ENCODE measurements at regions not wholly inside any gene's neighbourhood (a gene's known extent, or its start where the extent isn't known, plus 50 kb on each side); places are given as distances from the start of the nearest gene placed in this dataset.

DNA sequence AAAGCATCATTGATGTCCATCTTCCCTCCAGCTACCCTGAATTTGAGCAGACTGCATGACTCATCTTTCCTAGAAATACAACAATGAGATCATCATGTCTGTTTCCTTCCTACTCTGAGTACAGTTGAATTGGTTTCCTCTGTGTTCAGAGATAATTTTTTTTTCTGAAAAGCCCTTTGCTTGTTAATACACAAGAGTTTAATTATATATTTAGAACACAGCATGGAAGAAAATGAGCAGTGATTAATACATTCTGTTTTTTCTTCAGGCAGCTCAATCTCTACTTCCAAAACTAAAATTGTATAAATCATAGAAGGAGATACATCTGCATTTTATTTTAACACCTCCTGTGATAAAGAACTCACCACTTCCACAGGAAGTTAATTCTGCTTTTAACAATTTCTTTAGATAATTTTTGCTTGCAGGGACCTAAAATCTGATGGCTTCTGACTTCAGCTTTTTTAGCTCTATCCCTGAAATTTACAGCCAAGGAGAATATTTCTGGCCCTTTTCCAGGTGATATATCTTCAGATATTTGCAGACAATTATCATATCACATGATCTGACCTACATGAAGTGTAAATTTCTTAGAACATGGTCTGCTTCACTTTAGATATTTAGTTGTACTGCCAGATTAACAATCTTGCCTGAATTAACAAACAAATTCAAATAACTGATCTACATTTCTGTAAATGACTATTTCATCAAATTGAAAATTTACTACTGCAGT lies 249.0 kb downstream of the TRIB2 start:
- Histone ChIP-seq H4K8ac (ENCODE audit: extremely low read depth, insufficient read depth, low read length) (no peak overlapping the region), H3K79me1 (ENCODE audit: low read depth, low read length) (no peaks in the 10 kb centered on the region), H3K27me3 (replicated peaks in 1 of 4; ENCODE audit: control insufficient read depth in 3 of 4, extremely low read depth in 1 of 4, insufficient read depth in 3 of 4, low read length in 3 of 4) (no peaks in the 10 kb centered on the region), H2BK15ac (ENCODE audit: low read length) (no peak overlapping the region), H3K4ac (replicated peaks; ENCODE audit: insufficient read length, low read depth, low read length) (no peak overlapping the region), H3K79me2 (ENCODE audit: control insufficient read depth in 1 of 2, insufficient read depth in 2 of 2, low read length in 2 of 2) (no peaks in the 10 kb centered on the region), H2BK5ac (ENCODE audit: low read depth, low read length) (no peak overlapping the region), H2BK120ac (replicated peaks; ENCODE audit: low read depth, low read length) (no peak overlapping the region), H3K4me3 (ENCODE audit: extremely low read depth in 1 of 4, insufficient read depth in 2 of 4, low read depth in 3 of 4, low read length in 4 of 4) (no peak overlapping the region), H2AK5ac (ENCODE audit: low read depth, low read length) (no peak overlapping the region), H3K9ac (replicated peaks in 1 of 4; ENCODE audit: extremely low read depth in 1 of 4, low read depth in 3 of 4, low read length in 3 of 4) (no peak overlapping the region), H3K23me2 (ENCODE audit: low read depth, low read length) (no peaks in the 10 kb centered on the region), H4K5ac (ENCODE audit: insufficient read length, low read depth, low read length) (no peak overlapping the region), H3K56ac (replicated peaks; ENCODE audit: insufficient read length, low read depth, low read length) (no peak overlapping the region), H3K36me3 (ENCODE audit: control insufficient read depth in 2 of 4, insufficient read depth in 4 of 4, low read length in 3 of 4) (no peaks in the 10 kb centered on the region), H4K20me1 (replicated peaks in 1 of 2; ENCODE audit: control insufficient read depth in 1 of 2, insufficient read depth in 2 of 2, low read length in 2 of 2) (no peaks in the 10 kb centered on the region), H3K18ac (ENCODE audit: extremely low read depth, low read length) (no peak overlapping the region), H2AFZ (ENCODE audit: low read length) (no peak overlapping the region), H2BK12ac (ENCODE audit: low read depth, low read length) (no peak overlapping the region), H3K9me3 (ENCODE audit: insufficient read depth in 2 of 2, low read depth in 1 of 2, low read length in 1 of 2) (no peaks in the 10 kb centered on the region), H3K4me2 (ENCODE audit: insufficient read depth in 1 of 2, low read depth in 2 of 2, low read length in 2 of 2) (no peak overlapping the region), H3K4me1 (replicated peaks in 1 of 4; ENCODE audit: control insufficient read depth in 3 of 4, insufficient read depth in 4 of 4, low read length in 3 of 4) (no peaks in the 10 kb centered on the region), H4K91ac (replicated peaks; ENCODE audit: insufficient read length, low read length) (no peak overlapping the region), H3K27ac (ENCODE audit: low read depth, low read length) (no peak overlapping the region), H3K14ac (ENCODE audit: insufficient read length) (no peak overlapping the region), H2BK20ac (ENCODE audit: low read length) (no peak overlapping the region), H3K23ac (ENCODE audit: insufficient read length) (no peak overlapping the region)
- ChIA-PET CTCF (ENCODE audit: partially characterized antibody) (interaction anchor here (0.6 kb wide), 1 partner anchor 223 kb away, joined by 3 read pairs; no protein-coding TSS in a partner anchor), POLR2A (ENCODE audit: partially characterized antibody) (no interaction called here)
- no peak for FAIRE-seq
- DNase-seq (ENCODE audit: low read depth in 1 of 2, low spot score in 2 of 2), result no peak
- no peak for TF ChIP-seq SRF (IDR thresholded peaks at IDR 0.05; ENCODE audit: low read depth, low read length)
- no peak for TF ChIP-seq SP1 (IDR thresholded peaks at IDR 0.05; ENCODE audit: low read depth, low read length)
- no peak for TF ChIP-seq E2F6 (IDR thresholded peaks at IDR 0.05)
- TF ChIP-seq CHD2 (IDR thresholded peaks at IDR 0.05; ENCODE audit: low read length), result no peak
- TF ChIP-seq, protein P1, sequence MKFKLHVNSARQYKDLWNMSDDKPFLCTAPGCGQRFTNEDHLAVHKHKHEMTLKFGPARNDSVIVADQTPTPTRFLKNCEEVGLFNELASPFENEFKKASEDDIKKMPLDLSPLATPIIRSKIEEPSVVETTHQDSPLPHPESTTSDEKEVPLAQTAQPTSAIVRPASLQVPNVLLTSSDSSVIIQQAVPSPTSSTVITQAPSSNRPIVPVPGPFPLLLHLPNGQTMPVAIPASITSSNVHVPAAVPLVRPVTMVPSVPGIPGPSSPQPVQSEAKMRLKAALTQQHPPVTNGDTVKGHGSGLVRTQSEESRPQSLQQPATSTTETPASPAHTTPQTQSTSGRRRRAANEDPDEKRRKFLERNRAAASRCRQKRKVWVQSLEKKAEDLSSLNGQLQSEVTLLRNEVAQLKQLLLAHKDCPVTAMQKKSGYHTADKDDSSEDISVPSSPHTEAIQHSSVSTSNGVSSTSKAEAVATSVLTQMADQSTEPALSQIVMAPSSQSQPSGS (IDR thresholded peaks at IDR 0.05; ENCODE audit: low read length), result no peak
- no peak for TF ChIP-seq SIN3A (conservative IDR thresholded peaks at IDR 0.05 in 1 of 2, IDR thresholded peaks at IDR 0.05 in 1 of 2; ENCODE audit: low read depth in 1 of 2, low read length in 2 of 2)
- TF ChIP-seq, protein P2, sequence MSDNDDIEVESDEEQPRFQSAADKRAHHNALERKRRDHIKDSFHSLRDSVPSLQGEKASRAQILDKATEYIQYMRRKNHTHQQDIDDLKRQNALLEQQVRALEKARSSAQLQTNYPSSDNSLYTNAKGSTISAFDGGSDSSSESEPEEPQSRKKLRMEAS (IDR thresholded peaks at IDR 0.05), result no peak
- TF ChIP-seq, protein P3, sequence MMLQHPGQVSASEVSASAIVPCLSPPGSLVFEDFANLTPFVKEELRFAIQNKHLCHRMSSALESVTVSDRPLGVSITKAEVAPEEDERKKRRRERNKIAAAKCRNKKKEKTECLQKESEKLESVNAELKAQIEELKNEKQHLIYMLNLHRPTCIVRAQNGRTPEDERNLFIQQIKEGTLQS (IDR thresholded peaks at IDR 0.05; ENCODE audit: insufficient read depth, low read depth, low read length), result no peak
- no peak for TF ChIP-seq SP4 (IDR thresholded peaks at IDR 0.05; ENCODE audit: low read length)
- TF ChIP-seq RAD21 (IDR thresholded peaks at IDR 0.05 in 1 of 2, conservative IDR thresholded peaks at IDR 0.05 in 1 of 2; ENCODE audit: low read depth in 2 of 2, low read length in 2 of 2), result no peak

All from H1 (cell line).